ENCODE measurements at regions not wholly inside any gene's neighbourhood (a gene's known extent, or its start where the extent isn't known, plus 50 kb on each side); places are given as distances from the start of the nearest gene placed in this dataset.

DNA sequence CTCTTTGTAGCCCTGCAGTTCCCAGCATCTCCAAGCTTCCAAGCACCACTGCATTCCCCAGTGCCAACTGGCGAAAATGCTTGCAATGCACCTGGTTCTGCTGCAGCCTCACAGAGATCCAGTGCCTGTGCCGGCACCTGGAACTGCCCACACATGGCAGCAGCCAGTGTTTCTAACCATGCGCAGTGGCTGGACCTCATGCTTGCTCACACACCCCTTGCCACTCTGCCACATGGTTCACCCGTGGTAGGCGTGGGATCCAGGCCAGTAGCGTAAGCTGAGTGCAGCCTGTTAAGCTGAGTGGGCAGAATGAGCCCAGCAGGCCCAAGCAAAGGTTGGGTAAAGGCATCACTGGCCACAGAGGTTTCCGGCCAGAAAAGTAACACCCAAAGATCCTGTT, 214.1 kb upstream of the VLDLR start (continued):
- TF ChIP-seq TAF1 (IDR thresholded peaks at IDR 0.05; ENCODE audit: borderline replicate concordance, low read depth, low read length) (no peak), NRF1 (conservative IDR thresholded peaks at IDR 0.05; ENCODE audit: low read depth, low read length) (no peak), CEBPB (IDR thresholded peaks at IDR 0.05; ENCODE audit: borderline replicate concordance in 1 of 2, low read depth in 2 of 2, low read length in 2 of 2) (no peak), CBX5 (IDR thresholded peaks at IDR 0.05; ENCODE audit: low read depth) (no peak), IKZF2 (IDR thresholded peaks at IDR 0.05) (no peak)
- TF ChIP-seq, protein P1, sequence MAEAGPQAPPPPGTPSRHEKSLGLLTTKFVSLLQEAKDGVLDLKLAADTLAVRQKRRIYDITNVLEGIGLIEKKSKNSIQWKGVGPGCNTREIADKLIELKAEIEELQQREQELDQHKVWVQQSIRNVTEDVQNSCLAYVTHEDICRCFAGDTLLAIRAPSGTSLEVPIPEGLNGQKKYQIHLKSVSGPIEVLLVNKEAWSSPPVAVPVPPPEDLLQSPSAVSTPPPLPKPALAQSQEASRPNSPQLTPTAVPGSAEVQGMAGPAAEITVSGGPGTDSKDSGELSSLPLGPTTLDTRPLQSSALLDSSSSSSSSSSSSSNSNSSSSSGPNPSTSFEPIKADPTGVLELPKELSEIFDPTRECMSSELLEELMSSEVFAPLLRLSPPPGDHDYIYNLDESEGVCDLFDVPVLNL (IDR thresholded peaks at IDR 0.05; ENCODE audit: low read depth, low read length) = no peak

DNA sequence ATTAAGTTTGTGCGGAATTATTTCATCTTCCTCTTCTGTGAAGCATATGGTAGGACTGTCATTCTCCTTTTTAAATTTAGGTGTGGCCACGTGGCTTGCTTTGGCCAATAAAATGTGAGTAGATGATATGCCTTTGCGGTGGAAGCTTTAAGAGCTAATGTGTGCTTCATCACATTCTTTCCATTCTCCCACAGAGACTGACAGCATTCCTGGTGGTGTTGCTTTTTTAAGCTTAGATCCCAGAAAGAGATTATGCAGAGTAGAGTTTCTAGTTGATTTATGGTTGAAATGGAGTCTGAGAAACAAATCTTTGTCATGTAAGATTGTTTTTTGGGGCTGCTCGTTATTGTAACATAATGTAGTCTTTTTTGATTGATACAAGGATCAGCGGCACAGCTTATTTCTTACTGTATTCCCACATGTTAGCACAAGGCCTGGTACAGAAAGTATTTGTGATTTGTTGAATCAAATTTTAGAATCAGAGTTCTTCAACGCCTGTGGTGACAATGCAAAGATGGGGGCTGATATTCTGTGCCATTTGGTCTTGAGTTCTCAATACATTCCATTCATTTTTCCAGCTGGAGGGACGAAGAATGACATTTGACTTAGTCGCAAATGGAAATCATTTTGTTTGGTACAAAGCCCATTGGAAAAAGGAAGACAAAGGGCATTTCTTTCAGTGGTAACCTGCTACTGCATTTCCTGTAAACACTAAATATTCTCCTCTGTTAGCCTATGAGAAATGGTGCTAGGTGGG, 209.9 kb upstream of the VLDLR start:
- ATAC-seq = no peak
- ChIA-PET POLR2A (interaction anchor here (0.7 kb wide), 1 partner anchor 315 kb away, joined by 3 read pairs; no protein-coding TSS in a partner anchor), CTCF (interaction anchor here (1.1 kb wide), 1 partner anchor 21 kb away, joined by 4 read pairs; no protein-coding TSS in a partner anchor), SMC1A (ENCODE audit: uncharacterized antibody, unreplicated experiment) (interaction anchor here (1.0 to 1.4 kb wide), 2 partner anchors 19 to 54 kb away, joined by 3 to 4 read pairs; no protein-coding TSS in a partner anchor), RAD21 (ENCODE audit: unreplicated experiment) (no interaction called here)
- no peaks in the 10 kb centered on the region for H4K20me1 ChIP-seq (ENCODE audit: control insufficient read depth, insufficient read depth)
- no peaks in the 10 kb centered on the region for H3K9me3 ChIP-seq (replicated peaks; ENCODE audit: control insufficient read depth, insufficient read depth, low read length)
- H3K4me2 ChIP-seq (ENCODE audit: control insufficient read depth, insufficient read depth) = no peak overlapping the region
- DNase-seq (ENCODE audit: low read depth, low spot score) = no peak
- in situ Hi-C loops (cut with MboI) = no loop called here
- intact Hi-C loops (cut with micrococcal nuclease; ENCODE audit: unreplicated experiment) = no loop called here
- H2AFZ ChIP-seq (ENCODE audit: control insufficient read depth, low read depth, low read length) = no peak overlapping the region
- H3K27ac ChIP-seq (ENCODE audit: control insufficient read depth, insufficient read depth) = no peak overlapping the region
- no peaks in the 10 kb centered on the region for H3K36me3 ChIP-seq (ENCODE audit: control insufficient read depth in 2 of 2, insufficient read depth in 2 of 2, low read length in 1 of 2)
- H3K27me3 ChIP-seq (replicated peaks in 1 of 2; ENCODE audit: control insufficient read depth in 2 of 2, insufficient read depth in 2 of 2, low read length in 1 of 2) = no peaks in the 10 kb centered on the region; a peak in 1 of 4 replicates
- BruUV-seq (replicated peaks) = no TSS peak
- H3K4me1 ChIP-seq (ENCODE audit: control insufficient read depth, insufficient read depth, low read length) = no peaks in the 10 kb centered on the region
- FAIRE-seq = no peak
- 18% methylated on average over 8 of the region's 8 CpGs for WGBS (ENCODE audit: insufficient coverage, insufficient replicate concordance, low lambda C conversion rate, missing lambda C conversion rate)
- no peak overlapping the region for H3K9ac ChIP-seq (ENCODE audit: control insufficient read depth, insufficient read depth, low read length)
- no peaks in the 10 kb centered on the region for H3K79me2 ChIP-seq (ENCODE audit: control insufficient read depth, insufficient read depth, low read length)
- no peak overlapping the region for H3K4me3 ChIP-seq
- TF ChIP-seq MEF2B (IDR thresholded peaks at IDR 0.05; ENCODE audit: partially characterized antibody, poor library complexity, severe bottlenecking) (no peak), ZNF622 (IDR thresholded peaks at IDR 0.05) (no peak), POU2F2 (IDR thresholded peaks at IDR 0.05; ENCODE audit: borderline replicate concordance, low read depth, low read length) (no peak), ZBED1 (IDR thresholded peaks at IDR 0.05; ENCODE audit: borderline replicate concordance) (no peak), HCFC1 (IDR thresholded peaks at IDR 0.05; ENCODE audit: low read length) (no peak), KAT2A (conservative IDR thresholded peaks at IDR 0.05; ENCODE audit: control insufficient read depth, low read depth, low read length) (no peak), KDM1A (IDR thresholded peaks at IDR 0.05; ENCODE audit: borderline replicate concordance) (no peak), YBX1 (IDR thresholded peaks at IDR 0.05) (no peak)
- TF ChIP-seq, protein P2, sequence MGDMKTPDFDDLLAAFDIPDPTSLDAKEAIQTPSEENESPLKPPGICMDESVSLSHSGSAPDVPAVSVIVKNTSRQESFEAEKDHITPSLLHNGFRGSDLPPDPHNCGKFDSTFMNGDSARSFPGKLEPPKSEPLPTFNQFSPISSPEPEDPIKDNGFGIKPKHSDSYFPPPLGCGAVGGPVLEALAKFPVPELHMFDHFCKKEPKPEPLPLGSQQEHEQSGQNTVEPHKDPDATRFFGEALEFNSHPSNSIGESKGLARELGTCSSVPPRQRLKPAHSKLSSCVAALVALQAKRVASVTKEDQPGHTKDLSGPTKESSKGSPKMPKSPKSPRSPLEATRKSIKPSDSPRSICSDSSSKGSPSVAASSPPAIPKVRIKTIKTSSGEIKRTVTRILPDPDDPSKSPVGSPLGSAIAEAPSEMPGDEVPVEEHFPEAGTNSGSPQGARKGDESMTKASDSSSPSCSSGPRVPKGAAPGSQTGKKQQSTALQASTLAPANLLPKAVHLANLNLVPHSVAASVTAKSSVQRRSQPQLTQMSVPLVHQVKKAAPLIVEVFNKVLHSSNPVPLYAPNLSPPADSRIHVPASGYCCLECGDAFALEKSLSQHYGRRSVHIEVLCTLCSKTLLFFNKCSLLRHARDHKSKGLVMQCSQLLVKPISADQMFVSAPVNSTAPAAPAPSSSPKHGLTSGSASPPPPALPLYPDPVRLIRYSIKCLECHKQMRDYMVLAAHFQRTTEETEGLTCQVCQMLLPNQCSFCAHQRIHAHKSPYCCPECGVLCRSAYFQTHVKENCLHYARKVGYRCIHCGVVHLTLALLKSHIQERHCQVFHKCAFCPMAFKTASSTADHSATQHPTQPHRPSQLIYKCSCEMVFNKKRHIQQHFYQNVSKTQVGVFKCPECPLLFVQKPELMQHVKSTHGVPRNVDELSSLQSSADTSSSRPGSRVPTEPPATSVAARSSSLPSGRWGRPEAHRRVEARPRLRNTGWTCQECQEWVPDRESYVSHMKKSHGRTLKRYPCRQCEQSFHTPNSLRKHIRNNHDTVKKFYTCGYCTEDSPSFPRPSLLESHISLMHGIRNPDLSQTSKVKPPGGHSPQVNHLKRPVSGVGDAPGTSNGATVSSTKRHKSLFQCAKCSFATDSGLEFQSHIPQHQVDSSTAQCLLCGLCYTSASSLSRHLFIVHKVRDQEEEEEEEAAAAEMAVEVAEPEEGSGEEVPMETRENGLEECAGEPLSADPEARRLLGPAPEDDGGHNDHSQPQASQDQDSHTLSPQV (IDR thresholded peaks at IDR 0.05) = no peak
- TF ChIP-seq, protein P3, sequence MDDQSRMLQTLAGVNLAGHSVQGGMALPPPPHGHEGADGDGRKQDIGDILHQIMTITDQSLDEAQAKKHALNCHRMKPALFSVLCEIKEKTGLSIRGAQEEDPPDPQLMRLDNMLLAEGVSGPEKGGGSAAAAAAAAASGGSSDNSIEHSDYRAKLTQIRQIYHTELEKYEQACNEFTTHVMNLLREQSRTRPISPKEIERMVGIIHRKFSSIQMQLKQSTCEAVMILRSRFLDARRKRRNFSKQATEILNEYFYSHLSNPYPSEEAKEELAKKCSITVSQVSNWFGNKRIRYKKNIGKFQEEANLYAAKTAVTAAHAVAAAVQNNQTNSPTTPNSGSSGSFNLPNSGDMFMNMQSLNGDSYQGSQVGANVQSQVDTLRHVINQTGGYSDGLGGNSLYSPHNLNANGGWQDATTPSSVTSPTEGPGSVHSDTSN (IDR thresholded peaks at IDR 0.05; ENCODE audit: insufficient replicate concordance, low read depth, low read length) = no peak
